HG02981 (cell line): ENCODE measurements at regions not wholly inside any gene's neighbourhood (a gene's known extent, or its start where the extent isn't known, plus 50 kb on each side); places are given as distances from the start of the nearest gene placed in this dataset.

Experiments
- ATAC-seq: cut with Tn5 transposase; IDR thresholded peaks from one replicate; pipeline ENCODE4 v1.9.1; 2021; ENCODE audit warnings: mild to moderate bottlenecking, moderate library complexity; ENCODE audit not compliant: unreplicated experiment

GRCh38 chr6:88558981-88559380, 392.8 kb upstream of the CNR1 start:
- ATAC-seq = no peak

DNA sequence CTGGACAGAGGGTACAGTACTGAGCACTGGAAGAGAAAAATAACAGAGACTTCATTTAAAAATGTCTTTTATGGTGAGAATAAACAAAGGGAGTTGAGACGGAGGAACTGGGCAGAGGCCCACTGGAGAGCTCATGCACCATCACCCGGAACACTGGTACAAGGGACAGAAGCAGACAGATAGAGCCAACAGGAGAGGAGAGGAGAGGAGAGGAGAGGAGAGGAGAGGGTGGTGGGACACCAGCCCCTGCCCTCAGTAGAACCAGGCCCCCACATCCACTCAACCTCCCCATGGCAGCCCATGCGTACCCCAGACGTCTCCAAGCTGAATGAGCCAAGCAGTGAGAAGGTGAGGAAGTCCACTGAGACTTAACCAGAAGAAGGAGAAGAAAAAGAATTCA, 390.5 kb upstream of the CNR1 start:
- no peak for ATAC-seq

- ATAC-seq = no peak
Observed at GRCh38 chr6:88548891-88549505, 382.9 kb upstream of the CNR1 start.

DNA sequence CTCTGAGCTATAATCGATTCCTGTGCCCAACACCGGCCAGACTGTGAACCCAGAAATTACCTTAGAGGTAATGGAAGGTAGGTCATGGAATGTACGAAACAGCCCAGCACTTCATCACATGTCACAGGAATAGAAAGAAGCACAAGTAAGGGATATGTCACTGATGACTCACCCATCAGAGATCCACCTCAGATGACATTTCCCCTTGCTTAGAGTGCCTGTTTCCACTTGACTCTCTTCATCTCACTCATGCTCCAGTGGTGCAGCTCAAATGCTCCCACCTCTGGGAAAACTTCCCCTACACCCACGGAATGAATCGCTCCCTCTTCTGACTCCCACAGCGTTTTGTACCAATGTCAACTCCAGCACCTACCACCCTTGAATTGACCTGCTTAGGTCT, 381.6 kb upstream of the CNR1 start:
- no peak for ATAC-seq

DNA sequence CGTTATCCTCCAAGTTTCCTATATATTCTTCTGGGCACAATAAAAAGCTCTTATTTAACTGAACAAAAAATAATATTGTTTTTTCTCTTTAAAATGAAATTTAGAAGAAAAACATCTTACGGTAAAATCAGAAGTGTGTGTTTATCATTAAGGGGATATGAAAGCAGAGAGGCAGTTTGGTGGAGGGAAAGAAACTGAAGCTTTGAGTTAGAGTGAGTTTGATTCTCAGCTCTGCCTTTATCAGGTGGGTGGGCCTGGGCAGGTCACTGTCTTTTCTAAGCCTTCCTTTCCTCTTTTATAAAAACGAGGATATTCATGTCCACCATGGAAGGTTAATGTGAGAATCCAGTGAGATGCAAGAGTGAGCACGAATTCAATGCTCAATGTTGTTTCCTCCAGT, 379.8 kb upstream of the CNR1 start:
- ATAC-seq = no peak

- no peak for ATAC-seq
Observed at GRCh38 chr6:88544986-88545612, 379.0 kb upstream of the CNR1 start.

- no peak for ATAC-seq
Observed at GRCh38 chr6:88539295-88539764, 373.2 kb upstream of the CNR1 start.

DNA sequence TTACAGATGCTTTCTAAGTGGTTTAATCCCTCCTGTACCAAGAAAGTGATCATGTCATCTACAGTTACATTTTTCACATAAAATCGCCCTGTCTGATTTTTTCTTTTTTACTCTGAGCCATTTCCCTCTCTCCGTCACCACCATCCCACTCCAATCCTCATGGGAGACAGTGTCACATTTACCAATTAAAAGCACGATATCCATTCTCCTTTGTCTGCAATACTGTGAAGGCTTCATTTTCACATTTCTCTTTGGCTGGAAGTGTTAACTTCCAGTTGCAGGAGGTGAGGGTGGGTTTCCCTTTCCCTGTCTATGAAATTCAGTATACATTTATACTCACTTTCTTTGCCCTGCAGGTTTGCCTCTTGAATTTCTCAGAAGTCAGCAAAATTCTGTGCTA, 372.7 kb upstream of the CNR1 start:
- ATAC-seq = no peak

DNA sequence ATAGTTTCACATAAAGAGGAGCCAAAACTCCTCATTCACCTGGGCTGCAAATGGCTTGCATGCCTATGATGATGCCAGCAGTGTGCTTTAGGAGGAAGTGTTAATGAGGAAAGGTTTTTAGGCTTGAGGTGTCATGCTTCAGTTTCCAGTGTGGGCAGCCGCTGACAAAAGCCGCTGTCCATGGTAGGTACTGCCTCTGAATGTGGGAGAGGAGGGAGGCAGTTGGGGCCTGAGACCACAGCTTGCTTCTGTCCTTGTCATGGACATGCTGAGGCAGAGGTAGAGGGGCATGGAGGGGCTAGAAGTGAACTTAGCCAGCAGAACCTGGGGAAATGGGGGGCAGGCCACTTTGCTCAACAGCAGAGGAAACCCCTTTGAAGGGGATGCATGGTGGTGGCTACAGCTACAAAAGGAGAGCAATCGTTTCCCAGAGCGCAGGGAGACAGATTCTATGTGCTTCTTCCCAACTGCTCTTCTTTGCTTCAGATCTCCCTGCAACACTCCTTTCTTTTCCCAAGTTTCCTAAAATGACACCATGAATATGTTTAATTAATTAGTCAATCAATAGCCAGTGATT, 372.1 kb upstream of the CNR1 start:
- no peak for ATAC-seq

- no peak for ATAC-seq
Observed at GRCh38 chr6:88536071-88536625, 370.0 kb upstream of the CNR1 start.

- ATAC-seq = no peak
Observed at GRCh38 chr6:88535306-88535705, 369.2 kb upstream of the CNR1 start.

GRCh38 chr6:88532241-88532860, 366.2 kb upstream of the CNR1 start:
- ATAC-seq = no peak

GRCh38 chr6:88529726-88530125, 363.6 kb upstream of the CNR1 start:
- ATAC-seq = no peak

- no peak for ATAC-seq
Observed at GRCh38 chr6:88520445-88520844, 354.3 kb upstream of the CNR1 start.

GRCh38 chr6:88520017-88520338, 353.8 kb upstream of the CNR1 start:
- ATAC-seq = no peak

- ATAC-seq = no peak
Observed at GRCh38 chr6:88519301-88520016, 353.3 kb upstream of the CNR1 start.

- no peak for ATAC-seq
Observed at GRCh38 chr6:88517737-88518136, 351.6 kb upstream of the CNR1 start.

DNA sequence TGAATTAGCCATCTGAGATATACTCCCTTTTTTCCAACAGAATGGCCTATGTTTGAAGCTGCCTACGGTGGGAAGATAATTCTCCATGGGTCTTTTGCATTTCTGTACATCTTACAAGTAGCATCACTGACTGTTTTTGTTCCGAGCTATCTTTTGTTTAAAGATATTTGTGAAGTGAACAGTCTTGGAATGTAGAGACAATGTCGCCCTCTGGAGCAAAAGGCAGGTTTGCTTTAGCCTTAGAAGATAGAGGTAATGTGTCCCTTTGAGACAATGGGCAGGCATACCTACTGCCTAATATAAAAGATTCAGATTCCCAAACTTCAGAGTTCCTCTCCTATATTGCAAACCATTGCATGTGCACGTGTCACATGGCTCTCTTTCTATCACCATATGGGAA, 347.8 kb upstream of the CNR1 start:
- no peak for ATAC-seq

- no peak for ATAC-seq
Observed at GRCh38 chr6:88513471-88513870, 347.3 kb upstream of the CNR1 start.

DNA sequence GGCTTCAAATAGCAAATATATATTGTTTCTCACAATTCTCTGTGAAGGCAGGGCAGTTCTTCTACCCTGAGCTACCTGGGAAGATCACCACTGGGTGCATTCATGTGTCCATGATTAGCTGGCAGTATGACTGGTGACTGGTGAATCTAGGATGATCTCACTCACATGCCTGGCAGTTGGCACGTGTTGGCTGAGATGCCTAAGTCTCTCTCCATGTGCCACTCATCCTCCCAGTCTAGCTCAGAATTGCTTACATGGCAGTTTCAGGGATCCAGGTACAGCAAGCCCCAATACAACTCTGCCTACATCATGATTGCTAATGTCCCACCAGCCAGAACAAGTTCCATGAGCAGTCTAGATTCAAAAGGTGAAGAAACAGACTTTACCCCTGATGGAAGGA, 346.8 kb upstream of the CNR1 start:
- ATAC-seq = no peak

- no peak for ATAC-seq
Observed at GRCh38 chr6:88502391-88502790, 336.2 kb upstream of the CNR1 start.
